OCI-LY1 (cell line): ENCODE measurements at regions not wholly inside any gene's neighbourhood (a gene's known extent, or its start where the extent isn't known, plus 50 kb on each side); places are given as distances from the start of the nearest gene placed in this dataset.

Experiments
- EZH2 ChIP-seq: fragments of 200-600 bp; sonication (generic), shearing (Covaris generic); IDR thresholded peaks from 2 replicates; pipeline ENCODE4 v1.8.0; 2017; ENCODE audit warnings: borderline replicate concordance, mixed run types, mild to moderate bottlenecking, antibody characterized with exemption, low read length, moderate library complexity, mixed read lengths
- TF ChIP-seq, protein P1 (sequence below): fragments of 200-600 bp; sonication (generic), shearing (Covaris generic); IDR thresholded peaks from 2 replicates; pipeline ENCODE4 v1.5.1; 2017; ENCODE audit warnings: mild to moderate bottlenecking, antibody characterized with exemption, low read length, moderate library complexity, mixed read lengths

DNA sequence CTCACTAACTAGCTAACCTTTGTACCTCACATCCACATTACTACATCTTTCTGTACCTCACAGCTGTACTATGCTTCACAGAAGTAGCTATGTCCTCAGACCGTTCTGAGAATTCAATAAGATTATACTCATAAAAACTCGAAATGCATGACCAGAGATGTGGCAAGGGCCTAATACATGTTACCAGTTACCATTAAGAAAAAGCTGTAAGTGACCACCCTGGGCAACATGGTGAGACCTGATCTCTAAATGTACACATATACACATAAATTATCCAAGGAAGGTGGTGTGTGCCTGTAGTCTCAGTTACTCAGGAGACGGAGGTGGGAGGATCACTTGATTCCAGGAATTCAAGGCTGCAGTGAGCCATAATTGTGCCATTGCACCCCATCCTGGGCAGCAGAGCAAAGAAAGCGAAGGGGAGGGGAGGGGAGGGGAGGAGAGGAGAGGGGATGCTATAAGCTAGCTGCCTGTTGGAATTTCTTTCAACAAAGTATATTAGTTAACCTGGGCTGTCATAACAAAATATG, 482.6 kb upstream of the ZNF717 start:
- TF ChIP-seq, protein P1, sequence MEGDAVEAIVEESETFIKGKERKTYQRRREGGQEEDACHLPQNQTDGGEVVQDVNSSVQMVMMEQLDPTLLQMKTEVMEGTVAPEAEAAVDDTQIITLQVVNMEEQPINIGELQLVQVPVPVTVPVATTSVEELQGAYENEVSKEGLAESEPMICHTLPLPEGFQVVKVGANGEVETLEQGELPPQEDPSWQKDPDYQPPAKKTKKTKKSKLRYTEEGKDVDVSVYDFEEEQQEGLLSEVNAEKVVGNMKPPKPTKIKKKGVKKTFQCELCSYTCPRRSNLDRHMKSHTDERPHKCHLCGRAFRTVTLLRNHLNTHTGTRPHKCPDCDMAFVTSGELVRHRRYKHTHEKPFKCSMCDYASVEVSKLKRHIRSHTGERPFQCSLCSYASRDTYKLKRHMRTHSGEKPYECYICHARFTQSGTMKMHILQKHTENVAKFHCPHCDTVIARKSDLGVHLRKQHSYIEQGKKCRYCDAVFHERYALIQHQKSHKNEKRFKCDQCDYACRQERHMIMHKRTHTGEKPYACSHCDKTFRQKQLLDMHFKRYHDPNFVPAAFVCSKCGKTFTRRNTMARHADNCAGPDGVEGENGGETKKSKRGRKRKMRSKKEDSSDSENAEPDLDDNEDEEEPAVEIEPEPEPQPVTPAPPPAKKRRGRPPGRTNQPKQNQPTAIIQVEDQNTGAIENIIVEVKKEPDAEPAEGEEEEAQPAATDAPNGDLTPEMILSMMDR: no peak
- TF ChIP-seq EZH2: no peak
